Ramos (cell line): ENCODE measurements at regions not wholly inside any gene's neighbourhood (a gene's known extent, or its start where the extent isn't known, plus 50 kb on each side); places are given as distances from the start of the nearest gene placed in this dataset.
"Not testable (repeated sequence)": the region's sequence is repeated elsewhere in the genome, so short reads cannot be mapped to it uniquely, and the experiment has no call there.

Experiments used
- in situ Hi-C: fragments of 300-500 bp; cut with MboI; formaldehyde crosslinking; loops from one replicate; pipeline ENCODE4 v1.14.3; 2022; ENCODE audit warnings: low sequenced_read_pairs; ENCODE audit not compliant: unreplicated experiment

GRCh38 chr10:86579883-86580520, 58.4 kb upstream of the WAPL start:
- in situ Hi-C loops = loop anchor here (5.0 kb wide), 1 partner anchor 183 kb away; no protein-coding TSS in a partner anchor

- in situ Hi-C loops = loop anchor here (5.0 kb wide), 1 partner anchor 183 kb away; no protein-coding TSS in a partner anchor
Observed at GRCh38 chr10:86580521-86580891, 58.9 kb upstream of the WAPL start.

- in situ Hi-C loops = loop anchor here (5.0 kb wide), 1 partner anchor 187 kb away; no protein-coding TSS in a partner anchor
Observed at GRCh38 chr10:86583983-86584382, 62.4 kb upstream of the WAPL start.

- in situ Hi-C loops = no loop called here
Observed at GRCh38 chr10:86585037-86585929, 63.7 kb upstream of the WAPL start.

- in situ Hi-C loops = no loop called here
Observed at GRCh38 chr10:86586516-86586915, 64.9 kb upstream of the WAPL start.

- in situ Hi-C loops = not testable (repeated sequence)
Observed at GRCh38 chr10:86588781-86589180, 65.6 kb upstream of the OPN4 start.

GRCh38 chr10:86591436-86591835, 62.9 kb upstream of the OPN4 start:
- in situ Hi-C loops = no loop called here

GRCh38 chr10:86592413-86592812, 61.9 kb upstream of the OPN4 start:
- in situ Hi-C loops = no loop called here

- in situ Hi-C loops = no loop called here
Observed at GRCh38 chr10:86594535-86594934, 59.8 kb upstream of the OPN4 start.

GRCh38 chr10:86595496-86595895, 58.9 kb upstream of the OPN4 start:
- in situ Hi-C loops = no loop called here

GRCh38 chr10:86596266-86596665, 58.1 kb upstream of the OPN4 start:
- in situ Hi-C loops = no loop called here

GRCh38 chr10:86597306-86597705, 57.0 kb upstream of the OPN4 start:
- in situ Hi-C loops = no loop called here

- in situ Hi-C loops = no loop called here
Observed at GRCh38 chr10:86598151-86598550, 56.2 kb upstream of the OPN4 start.

- in situ Hi-C loops = no loop called here
Observed at GRCh38 chr10:86599041-86599440, 55.3 kb upstream of the OPN4 start.

GRCh38 chr10:86599729-86600128, 54.6 kb upstream of the OPN4 start:
- in situ Hi-C loops = no loop called here

- in situ Hi-C loops = no loop called here
Observed at GRCh38 chr10:86600296-86600695, 54.1 kb upstream of the OPN4 start.

- in situ Hi-C loops = no loop called here
Observed at GRCh38 chr10:86601956-86602602, 52.3 kb upstream of the OPN4 start.

GRCh38 chr10:86603256-86603655, 51.1 kb upstream of the OPN4 start:
- in situ Hi-C loops = no loop called here
